Activated CD8-positive, alpha-beta memory T cell treated with anti-CD3 and anti-CD28 coated beads, Interleukin-2, amount 10 ng/mL, durations not matched to agents 7 days and 5 days (primary cell): ENCODE measurements at regions not wholly inside any gene's neighbourhood (a gene's known extent, or its start where the extent isn't known, plus 50 kb on each side); places are given as distances from the start of the nearest gene placed in this dataset.

Source experiments
- ATAC-seq: fragments of 150-1000 bp; cut with Tn5 transposase; one replicate; pipeline ENCODE4 v1.10.0; 2021; ENCODE audit warnings: moderate library complexity
- CTCF ChIA-PET: fragments of 350-600 bp; sonication (Branson Sonifier 250); formaldehyde crosslinking; loops from one replicate; lab custom pipeline; 2021; ENCODE audit warnings: antibody characterized with exemption; lab: Charles Lee
- DNase-seq: peaks from one replicate; pipeline ENCODE4 v3.0.0-alpha.2; 2020
- H3K27ac Mint-ChIP-seq: one replicate; pipeline ENCODE4 v1.8.0; 2021; ENCODE audit warnings: mild to moderate bottlenecking, mixed read lengths
- H3K27me3 Mint-ChIP-seq: one replicate; pipeline ENCODE4 v1.8.0; 2021; ENCODE audit warnings: mixed read lengths
- H3K36me3 Mint-ChIP-seq: one replicate; pipeline ENCODE4 v1.8.0; 2021; ENCODE audit warnings: mild to moderate bottlenecking, mixed read lengths
- H3K4me1 Mint-ChIP-seq: one replicate; pipeline ENCODE4 v1.8.0; 2021; ENCODE audit warnings: mixed read lengths
- H3K4me3 Mint-ChIP-seq: one replicate; pipeline ENCODE4 v1.8.0; 2021; ENCODE audit warnings: mild to moderate bottlenecking, moderate library complexity, mixed read lengths
- H3K9me3 Mint-ChIP-seq: one replicate; pipeline ENCODE4 v1.8.0; 2022; ENCODE audit warnings: low read depth, mixed read lengths

GRCh38 chr2:160680974-160681373, 187.4 kb upstream of the RBMS1 start:
- H3K27me3 Mint-ChIP-seq, result peaks cover 6% of the 10 kb centered on the region
- no peaks in the 10 kb centered on the region for H3K4me1 Mint-ChIP-seq
- H3K4me3 Mint-ChIP-seq, result no peak overlapping the region
- peaks cover 2% of the 10 kb centered on the region for H3K36me3 Mint-ChIP-seq
- no peaks in the 10 kb centered on the region for H3K9me3 Mint-ChIP-seq
- H3K27ac Mint-ChIP-seq, result no peak overlapping the region
- ATAC-seq, result no peak
- CTCF ChIA-PET, result no interaction called here
- no peak for DNase-seq

- Mint-ChIP-seq H3K4me1 (no peaks in the 10 kb centered on the region), H3K4me3 (no peak overlapping the region), H3K27ac (no peak overlapping the region), H3K36me3 (no peaks in the 10 kb centered on the region), H3K27me3 (peaks cover 3% of the 10 kb centered on the region), H3K9me3 (no peaks in the 10 kb centered on the region)
- DNase-seq (no peak), ATAC-seq (no peak)
- CTCF ChIA-PET, result interaction anchor here (1.5 kb wide), 1 partner anchor 16 kb away, joined by 3 read pairs; no protein-coding TSS in a partner anchor
Measured at GRCh38 chr2:160683206-160683605, 189.6 kb upstream of the RBMS1 start.

GRCh38 chr2:160687629-160688028, 194.0 kb upstream of the RBMS1 start:
- H3K27ac Mint-ChIP-seq, result no peak overlapping the region
- no peak overlapping the region for H3K4me3 Mint-ChIP-seq
- peaks cover 3% of the 10 kb centered on the region for H3K27me3 Mint-ChIP-seq
- no peaks in the 10 kb centered on the region for H3K4me1 Mint-ChIP-seq
- no peak for ATAC-seq
- H3K9me3 Mint-ChIP-seq, result no peaks in the 10 kb centered on the region
- no peak for DNase-seq
- CTCF ChIA-PET, result no interaction called here
- no peaks in the 10 kb centered on the region for H3K36me3 Mint-ChIP-seq

GRCh38 chr2:160689441-160689840, 195.8 kb upstream of the RBMS1 start:
- Mint-ChIP-seq H3K4me1 (no peaks in the 10 kb centered on the region), H3K27me3 (peaks cover 3% of the 10 kb centered on the region), H3K27ac (no peak overlapping the region), H3K36me3 (no peaks in the 10 kb centered on the region), H3K4me3 (no peak overlapping the region), H3K9me3 (no peaks in the 10 kb centered on the region)
- DNase-seq, result no peak
- CTCF ChIA-PET, result no interaction called here
- no peak for ATAC-seq

- H3K9me3 Mint-ChIP-seq, result no peaks in the 10 kb centered on the region
- H3K27me3 Mint-ChIP-seq, result peaks cover under 1% of the 10 kb centered on the region
- DNase-seq, result no peak
- no peaks in the 10 kb centered on the region for H3K4me1 Mint-ChIP-seq
- no peak for ATAC-seq
- no peak overlapping the region for H3K27ac Mint-ChIP-seq
- CTCF ChIA-PET, result no interaction called here
- H3K36me3 Mint-ChIP-seq, result no peaks in the 10 kb centered on the region
- no peak overlapping the region for H3K4me3 Mint-ChIP-seq
Measured at GRCh38 chr2:160694221-160694620, 200.6 kb upstream of the RBMS1 start.

- Mint-ChIP-seq H3K4me3 (no peak overlapping the region), H3K9me3 (no peaks in the 10 kb centered on the region), H3K27me3 (peaks cover 4% of the 10 kb centered on the region), H3K27ac (no peak overlapping the region), H3K36me3 (no peaks in the 10 kb centered on the region), H3K4me1 (no peaks in the 10 kb centered on the region)
- ATAC-seq, result peak; percentile 67
- DNase-seq, result no peak
- CTCF ChIA-PET, result no interaction called here
Measured at GRCh38 chr2:160694631-160695030, 201.0 kb upstream of the RBMS1 start.

GRCh38 chr2:160695402-160696086, 201.9 kb upstream of the RBMS1 start:
- DNase-seq (no peak), ATAC-seq (no peak)
- no peak overlapping the region for H3K4me3 Mint-ChIP-seq
- no peaks in the 10 kb centered on the region for H3K9me3 Mint-ChIP-seq
- H3K27me3 Mint-ChIP-seq, result peaks cover 4% of the 10 kb centered on the region
- no peaks in the 10 kb centered on the region for H3K4me1 Mint-ChIP-seq
- H3K27ac Mint-ChIP-seq, result no peak overlapping the region
- no peaks in the 10 kb centered on the region for H3K36me3 Mint-ChIP-seq
- CTCF ChIA-PET, result interaction anchor here (0.8 kb wide), 1 partner anchor 8 kb away, joined by 3 read pairs; no protein-coding TSS in a partner anchor

GRCh38 chr2:160696087-160696452, 202.5 kb upstream of the RBMS1 start:
- Mint-ChIP-seq H3K4me3 (no peak overlapping the region), H3K27me3 (peaks cover 7% of the 10 kb centered on the region), H3K27ac (no peak overlapping the region), H3K9me3 (no peaks in the 10 kb centered on the region), H3K36me3 (no peaks in the 10 kb centered on the region), H3K4me1 (no peaks in the 10 kb centered on the region)
- CTCF ChIA-PET, result no interaction called here
- DNase-seq (no peak), ATAC-seq (no peak)

GRCh38 chr2:160697817-160698216, 204.2 kb upstream of the RBMS1 start:
- CTCF ChIA-PET, result no interaction called here
- Mint-ChIP-seq H3K4me3 (no peak overlapping the region), H3K9me3 (no peaks in the 10 kb centered on the region), H3K36me3 (peaks cover 1% of the 10 kb centered on the region), H3K27me3 (peaks cover 9% of the 10 kb centered on the region), H3K4me1 (no peaks in the 10 kb centered on the region), H3K27ac (no peak overlapping the region)
- DNase-seq (no peak), ATAC-seq (no peak)

- ATAC-seq (no peak), DNase-seq (no peak)
- Mint-ChIP-seq H3K36me3 (peaks cover 2% of the 10 kb centered on the region), H3K9me3 (no peaks in the 10 kb centered on the region), H3K27me3 (peaks cover 10% of the 10 kb centered on the region), H3K4me1 (peaks cover 10% of the 10 kb centered on the region), H3K27ac (no peak overlapping the region), H3K4me3 (no peak overlapping the region)
- CTCF ChIA-PET, result no interaction called here
Measured at GRCh38 chr2:160700021-160700814, 206.6 kb upstream of the RBMS1 start.

GRCh38 chr2:160701822-160702221, 208.2 kb upstream of the RBMS1 start:
- Mint-ChIP-seq H3K36me3 (peaks cover 2% of the 10 kb centered on the region), H3K27me3 (peaks cover 10% of the 10 kb centered on the region), H3K4me1 (peaks cover 10% of the 10 kb centered on the region), H3K9me3 (no peaks in the 10 kb centered on the region), H3K4me3 (no peak overlapping the region), H3K27ac (no peak overlapping the region)
- CTCF ChIA-PET, result no interaction called here
- DNase-seq (no peak), ATAC-seq (no peak)

- CTCF ChIA-PET, result no interaction called here
- no peak for DNase-seq
- H3K27me3 Mint-ChIP-seq, result peaks cover 10% of the 10 kb centered on the region
- no peak overlapping the region for H3K4me3 Mint-ChIP-seq
- no peak for ATAC-seq
- H3K36me3 Mint-ChIP-seq, result peaks cover 2% of the 10 kb centered on the region
- H3K9me3 Mint-ChIP-seq, result no peaks in the 10 kb centered on the region
- peaks cover 10% of the 10 kb centered on the region for H3K4me1 Mint-ChIP-seq
- no peak overlapping the region for H3K27ac Mint-ChIP-seq
Measured at GRCh38 chr2:160702754-160703153, 209.1 kb upstream of the RBMS1 start.

- Mint-ChIP-seq H3K9me3 (no peaks in the 10 kb centered on the region), H3K27me3 (peaks cover 10% of the 10 kb centered on the region), H3K4me3 (no peak overlapping the region), H3K4me1 (peaks cover 10% of the 10 kb centered on the region), H3K36me3 (peaks cover 2% of the 10 kb centered on the region), H3K27ac (no peak overlapping the region)
- CTCF ChIA-PET, result interaction anchor here (0.9 kb wide), 1 partner anchor 8 kb away, joined by 3 read pairs; no protein-coding TSS in a partner anchor
- peak; percentile 69 for ATAC-seq
- DNase-seq, result peak; percentile 54
Measured at GRCh38 chr2:160703648-160704585, 210.3 kb upstream of the RBMS1 start.
